ENCODE measurements at regions not wholly inside any gene's neighbourhood (a gene's known extent, or its start where the extent isn't known, plus 50 kb on each side); places are given as distances from the start of the nearest gene placed in this dataset.

DNA sequence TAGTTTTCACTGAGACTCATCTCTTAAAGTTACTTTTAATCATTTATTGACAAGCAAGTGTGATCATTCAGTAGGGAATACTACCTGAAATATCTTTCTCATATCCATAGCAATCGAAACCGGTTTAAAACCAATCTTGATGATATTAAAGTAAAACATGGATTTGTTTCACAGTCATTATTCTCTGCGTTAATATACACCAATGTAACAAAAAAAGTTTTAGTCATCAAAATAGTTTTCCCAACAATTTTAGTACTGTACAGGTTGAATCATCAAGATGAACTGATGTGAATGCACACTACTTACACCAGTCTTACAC lies 137.0 kb upstream of the KRAS start:
- TF ChIP-seq, protein P1, sequence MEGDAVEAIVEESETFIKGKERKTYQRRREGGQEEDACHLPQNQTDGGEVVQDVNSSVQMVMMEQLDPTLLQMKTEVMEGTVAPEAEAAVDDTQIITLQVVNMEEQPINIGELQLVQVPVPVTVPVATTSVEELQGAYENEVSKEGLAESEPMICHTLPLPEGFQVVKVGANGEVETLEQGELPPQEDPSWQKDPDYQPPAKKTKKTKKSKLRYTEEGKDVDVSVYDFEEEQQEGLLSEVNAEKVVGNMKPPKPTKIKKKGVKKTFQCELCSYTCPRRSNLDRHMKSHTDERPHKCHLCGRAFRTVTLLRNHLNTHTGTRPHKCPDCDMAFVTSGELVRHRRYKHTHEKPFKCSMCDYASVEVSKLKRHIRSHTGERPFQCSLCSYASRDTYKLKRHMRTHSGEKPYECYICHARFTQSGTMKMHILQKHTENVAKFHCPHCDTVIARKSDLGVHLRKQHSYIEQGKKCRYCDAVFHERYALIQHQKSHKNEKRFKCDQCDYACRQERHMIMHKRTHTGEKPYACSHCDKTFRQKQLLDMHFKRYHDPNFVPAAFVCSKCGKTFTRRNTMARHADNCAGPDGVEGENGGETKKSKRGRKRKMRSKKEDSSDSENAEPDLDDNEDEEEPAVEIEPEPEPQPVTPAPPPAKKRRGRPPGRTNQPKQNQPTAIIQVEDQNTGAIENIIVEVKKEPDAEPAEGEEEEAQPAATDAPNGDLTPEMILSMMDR (IDR thresholded peaks at IDR 0.05): no peak
- no peak for TF ChIP-seq POLR2A (IDR thresholded peaks at IDR 0.05)
